Nephron (organoid): ENCODE measurements at regions not wholly inside any gene's neighbourhood (a gene's known extent, or its start where the extent isn't known, plus 50 kb on each side); places are given as distances from the start of the nearest gene placed in this dataset.
"Not testable (repeated sequence)": the region's sequence is repeated elsewhere in the genome, so short reads cannot be mapped to it uniquely, and the experiment has no call there.

Experiments used
- H3K27ac Mint-ChIP-seq, 3 experiments: 2 replicates each; pipeline ENCODE4 v1.8.0; 2020; ENCODE audit warnings: mixed read lengths in 3 of 3, mild to moderate bottlenecking in 2 of 3, moderate library complexity in 1 of 3
- H3K27me3 Mint-ChIP-seq: 2 replicates; pipeline ENCODE4 v1.8.0; 2021; ENCODE audit warnings: low read depth, mild to moderate bottlenecking, moderate library complexity, mixed read lengths
- H3K36me3 Mint-ChIP-seq: 2 replicates; pipeline ENCODE4 v1.8.0; 2020; ENCODE audit warnings: low read depth, mixed read lengths
- H3K4me1 Mint-ChIP-seq: 2 replicates; pipeline ENCODE4 v1.8.0; 2020; ENCODE audit warnings: mixed read lengths
- H3K4me3 Mint-ChIP-seq, 3 experiments: 2 replicates each; pipeline ENCODE4 v1.8.0; 2020; ENCODE audit warnings: mild to moderate bottlenecking in 3 of 3, mixed read lengths in 3 of 3, moderate library complexity in 2 of 3
- H3K9me3 Mint-ChIP-seq: 2 replicates; pipeline ENCODE4 v1.8.0; 2020; ENCODE audit warnings: mixed read lengths
- TF ChIP-seq, protein P1 (sequence below), 3 experiments: fragments of 200-600 bp; sonication (generic); IDR thresholded peaks; one replicate each; pipeline ENCODE4 v1.5.0; 2021; ENCODE audit warnings: antibody characterized with exemption in 3 of 3; ENCODE audit not compliant: unreplicated experiment in 3 of 3

DNA sequence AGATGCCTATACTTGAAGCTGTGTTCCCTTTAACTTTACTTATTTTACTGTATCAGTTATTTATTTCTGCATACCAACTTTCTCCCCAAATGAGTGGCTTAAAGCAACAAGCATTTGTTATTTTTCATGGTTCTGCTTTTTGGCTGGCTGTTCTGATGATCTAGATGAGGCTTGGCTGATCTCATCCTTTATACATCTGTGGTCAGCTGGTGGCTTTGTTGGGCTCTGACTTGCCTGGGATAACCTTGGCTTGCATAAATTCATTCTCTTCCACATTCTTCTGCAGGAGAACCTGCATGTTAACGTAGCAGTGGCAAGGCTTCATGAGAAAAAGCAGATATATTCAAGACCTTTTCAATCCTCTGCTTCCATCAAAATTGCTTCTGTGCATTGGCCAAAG, 1317.6 kb downstream of the ADGRL3 start:
- TF ChIP-seq, protein P1, sequence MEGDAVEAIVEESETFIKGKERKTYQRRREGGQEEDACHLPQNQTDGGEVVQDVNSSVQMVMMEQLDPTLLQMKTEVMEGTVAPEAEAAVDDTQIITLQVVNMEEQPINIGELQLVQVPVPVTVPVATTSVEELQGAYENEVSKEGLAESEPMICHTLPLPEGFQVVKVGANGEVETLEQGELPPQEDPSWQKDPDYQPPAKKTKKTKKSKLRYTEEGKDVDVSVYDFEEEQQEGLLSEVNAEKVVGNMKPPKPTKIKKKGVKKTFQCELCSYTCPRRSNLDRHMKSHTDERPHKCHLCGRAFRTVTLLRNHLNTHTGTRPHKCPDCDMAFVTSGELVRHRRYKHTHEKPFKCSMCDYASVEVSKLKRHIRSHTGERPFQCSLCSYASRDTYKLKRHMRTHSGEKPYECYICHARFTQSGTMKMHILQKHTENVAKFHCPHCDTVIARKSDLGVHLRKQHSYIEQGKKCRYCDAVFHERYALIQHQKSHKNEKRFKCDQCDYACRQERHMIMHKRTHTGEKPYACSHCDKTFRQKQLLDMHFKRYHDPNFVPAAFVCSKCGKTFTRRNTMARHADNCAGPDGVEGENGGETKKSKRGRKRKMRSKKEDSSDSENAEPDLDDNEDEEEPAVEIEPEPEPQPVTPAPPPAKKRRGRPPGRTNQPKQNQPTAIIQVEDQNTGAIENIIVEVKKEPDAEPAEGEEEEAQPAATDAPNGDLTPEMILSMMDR (IDR thresholded peaks at IDR 0.05; ENCODE audit: unreplicated experiment in 3 of 3): no peak
- Mint-ChIP-seq H3K27me3 (no peaks in the 10 kb centered on the region), H3K27ac (no peak overlapping the region), H3K4me1 (no peaks in the 10 kb centered on the region), H3K4me3 (no peak overlapping the region), H3K9me3 (no peaks in the 10 kb centered on the region), H3K36me3 (no peaks in the 10 kb centered on the region)

DNA sequence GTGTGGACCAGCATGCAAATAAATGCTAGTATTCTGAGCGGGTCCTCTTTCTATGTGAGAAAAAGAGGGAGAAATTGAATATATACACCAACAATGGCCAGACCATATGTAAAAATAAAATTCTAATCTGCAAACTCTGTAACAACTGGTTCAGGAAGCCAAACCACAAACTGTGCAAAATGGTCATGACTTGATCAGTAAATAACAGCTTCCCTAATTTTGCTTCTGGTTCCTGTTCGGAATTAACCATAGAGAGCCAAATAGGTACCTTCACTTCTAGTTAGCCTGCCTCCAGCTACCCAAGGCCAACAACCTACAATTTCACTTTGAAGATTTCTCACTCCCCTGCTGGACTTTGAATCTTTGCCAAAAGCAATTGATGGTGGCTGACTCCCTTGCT, 1313.2 kb downstream of the ADGRL3 start:
- Mint-ChIP-seq H3K9me3 (peaks cover 4% of the 10 kb centered on the region), H3K4me1 (no peaks in the 10 kb centered on the region), H3K27ac (no peak overlapping the region), H3K4me3 (no peak overlapping the region), H3K36me3 (no peaks in the 10 kb centered on the region), H3K27me3 (no peaks in the 10 kb centered on the region)
- TF ChIP-seq, protein P1 (IDR thresholded peaks at IDR 0.05; ENCODE audit: unreplicated experiment in 3 of 3): no peak

DNA sequence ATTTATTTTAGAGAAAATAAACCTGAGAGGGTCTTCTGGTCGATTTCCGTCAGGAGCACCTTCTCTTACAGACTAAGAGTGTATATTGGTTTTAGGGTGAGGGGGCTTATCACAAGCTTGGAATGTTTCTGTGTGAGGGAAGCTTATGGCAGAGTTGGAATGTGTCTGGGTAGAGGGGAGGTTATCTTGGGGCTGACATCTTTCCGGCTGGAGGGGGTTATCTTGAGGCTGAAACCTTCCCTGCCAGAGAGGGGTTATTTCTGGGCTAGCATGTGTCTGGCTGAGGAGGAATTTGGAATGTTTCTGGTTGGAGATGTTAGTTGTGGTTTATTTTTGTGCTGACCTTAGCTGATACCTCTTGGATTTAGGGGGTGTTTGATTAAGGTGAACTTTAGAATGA, 1312.1 kb downstream of the ADGRL3 start:
- Mint-ChIP-seq H3K27ac (no peak overlapping the region), H3K4me3 (no peak overlapping the region), H3K4me1 (no peaks in the 10 kb centered on the region), H3K27me3 (no peaks in the 10 kb centered on the region), H3K36me3 (no peaks in the 10 kb centered on the region), H3K9me3 (peaks cover 4% of the 10 kb centered on the region)
- TF ChIP-seq, protein P1 (IDR thresholded peaks at IDR 0.05; ENCODE audit: unreplicated experiment in 3 of 3): no peak

DNA sequence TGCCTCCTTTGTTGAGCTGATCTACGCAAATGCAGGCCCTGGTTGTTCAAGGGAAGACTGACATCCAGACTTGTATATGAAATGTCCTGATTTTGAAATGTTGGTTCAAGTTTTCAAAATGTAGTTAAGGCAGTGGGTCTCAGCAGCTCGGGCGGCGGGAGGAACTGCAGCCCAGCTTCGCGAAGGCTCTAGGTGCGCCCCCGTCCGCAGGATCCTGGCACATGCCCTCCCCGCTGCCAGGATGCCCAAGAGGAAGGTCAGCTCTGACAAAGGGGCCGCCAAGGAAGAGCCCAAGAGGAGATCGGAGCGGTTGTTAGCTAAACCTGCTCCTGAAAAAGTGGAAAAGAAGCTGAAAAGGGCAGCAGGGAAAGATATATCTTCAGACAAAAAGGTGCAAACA, 1310.1 kb downstream of the ADGRL3 start:
- H3K27me3 Mint-ChIP-seq: no peaks in the 10 kb centered on the region
- no peaks in the 10 kb centered on the region for H3K4me1 Mint-ChIP-seq
- no peaks in the 10 kb centered on the region for H3K36me3 Mint-ChIP-seq
- peaks cover 4% of the 10 kb centered on the region for H3K9me3 Mint-ChIP-seq
- no peak overlapping the region for H3K27ac Mint-ChIP-seq
- no peak overlapping the region for H3K4me3 Mint-ChIP-seq
- TF ChIP-seq, protein P1 (IDR thresholded peaks at IDR 0.05; ENCODE audit: unreplicated experiment in 3 of 3): no peak

DNA sequence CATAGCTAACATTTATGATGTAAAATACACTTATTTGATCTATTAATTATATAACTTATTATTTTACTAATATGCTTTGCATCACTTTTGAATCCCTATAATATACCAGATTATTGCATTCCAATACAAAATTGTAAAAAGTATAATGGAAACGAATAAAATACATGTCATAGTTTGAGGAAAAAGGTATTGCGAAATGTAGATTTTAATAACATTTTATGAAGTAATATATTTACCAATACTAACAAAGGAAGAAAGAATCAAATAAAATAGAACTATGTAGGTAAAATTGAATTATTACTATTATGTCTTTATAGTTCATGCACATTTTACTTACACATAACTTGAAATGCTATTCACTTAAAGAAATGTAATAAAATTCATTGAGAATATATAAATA, 1300.2 kb downstream of the ADGRL3 start:
- H3K4me1 Mint-ChIP-seq: no peaks in the 10 kb centered on the region
- no peaks in the 10 kb centered on the region for H3K9me3 Mint-ChIP-seq
- H3K4me3 Mint-ChIP-seq: no peak overlapping the region
- no peaks in the 10 kb centered on the region for H3K27me3 Mint-ChIP-seq
- TF ChIP-seq, protein P1 (IDR thresholded peaks at IDR 0.05; ENCODE audit: unreplicated experiment in 3 of 3): no peak
- H3K36me3 Mint-ChIP-seq: no peaks in the 10 kb centered on the region
- no peak overlapping the region for H3K27ac Mint-ChIP-seq

DNA sequence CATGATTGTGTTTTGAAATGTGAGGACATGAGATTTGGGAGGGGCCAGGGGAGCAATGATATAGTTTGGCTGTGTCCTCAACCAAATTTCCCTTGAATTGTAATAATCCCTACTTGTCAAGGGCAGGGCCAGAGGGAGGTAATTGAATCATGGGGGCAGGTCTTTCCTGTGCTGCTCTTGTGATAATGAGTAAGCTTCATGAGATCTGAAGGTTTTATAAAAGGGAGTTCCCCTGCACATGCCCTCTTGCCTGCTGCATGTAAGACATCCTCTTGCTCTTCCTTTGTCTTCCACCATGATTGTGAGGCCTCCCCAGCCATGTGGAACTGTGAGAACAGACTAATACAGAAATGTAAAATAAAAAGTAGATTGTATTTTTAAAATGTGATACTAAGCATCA, 1294.9 kb downstream of the ADGRL3 start:
- no peak overlapping the region for H3K27ac Mint-ChIP-seq
- no peaks in the 10 kb centered on the region for H3K36me3 Mint-ChIP-seq
- H3K9me3 Mint-ChIP-seq: no peaks in the 10 kb centered on the region
- no peaks in the 10 kb centered on the region for H3K27me3 Mint-ChIP-seq
- no peaks in the 10 kb centered on the region for H3K4me1 Mint-ChIP-seq
- H3K4me3 Mint-ChIP-seq: no peak overlapping the region
- TF ChIP-seq, protein P1 (IDR thresholded peaks at IDR 0.05; ENCODE audit: unreplicated experiment in 3 of 3): no peak

DNA sequence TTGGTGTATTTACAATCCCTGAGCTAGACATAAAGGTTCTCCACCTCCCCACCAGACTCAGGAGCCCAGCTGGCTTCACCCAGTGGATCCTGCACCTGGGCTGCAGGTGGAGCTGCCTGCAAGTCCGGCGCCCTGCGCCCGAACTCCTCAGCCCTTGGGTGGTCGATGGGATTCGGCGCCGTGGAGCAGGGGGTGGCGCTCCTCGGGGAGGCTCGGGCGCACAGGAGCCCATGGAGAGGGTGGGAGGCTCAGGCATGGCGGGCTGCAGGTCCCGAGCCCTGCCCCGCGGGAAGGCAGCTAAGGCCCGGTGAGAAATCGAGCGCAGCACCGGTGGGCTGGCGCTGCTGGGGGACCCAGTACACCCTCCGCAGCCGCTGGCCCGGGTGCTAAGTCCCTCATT, 1291.6 kb downstream of the ADGRL3 start:
- not testable (repeated sequence) for H3K4me3 Mint-ChIP-seq, H3K9me3 Mint-ChIP-seq, H3K27me3 Mint-ChIP-seq, H3K4me1 Mint-ChIP-seq, H3K36me3 Mint-ChIP-seq, H3K27ac Mint-ChIP-seq
